Parathyroid adenoma (tissue), 2 donors: ENCODE measurements at regions not wholly inside any gene's neighbourhood (a gene's known extent, or its start where the extent isn't known, plus 50 kb on each side); places are given as distances from the start of the nearest gene placed in this dataset.

Experiments used
- H2AFZ ChIP-seq: fragments of 300-600 bp; sonication (generic); one replicate; pipeline ENCODE4 v1.7.0; 2017; ENCODE audit warnings: antibody characterized with exemption, mild to moderate bottlenecking
- H3K27ac ChIP-seq: fragments of 300-600 bp; sonication (generic); one replicate; pipeline ENCODE4 v1.7.0; 2017
- H3K27me3 ChIP-seq: fragments of 300-600 bp; sonication (generic); one replicate; pipeline ENCODE4 v1.7.0; 2017; ENCODE audit warnings: low read length; ENCODE audit not compliant: control insufficient read depth, insufficient read depth
- H3K36me3 ChIP-seq: fragments of 300-600 bp; sonication (generic); one replicate; pipeline ENCODE4 v1.7.0; 2017; ENCODE audit warnings: low read length; ENCODE audit not compliant: control insufficient read depth, insufficient read depth
- H3K4me1 ChIP-seq: fragments of 300-600 bp; sonication (generic); one replicate; pipeline ENCODE4 v1.7.0; 2017; ENCODE audit warnings: control low read depth
- H3K4me2 ChIP-seq: fragments of 300-600 bp; sonication (generic); one replicate; pipeline ENCODE4 v1.7.0; 2017; ENCODE audit warnings: low read length
- H3K4me3 ChIP-seq: fragments of 300-600 bp; sonication (generic); one replicate; pipeline ENCODE4 v1.7.0; 2017; ENCODE audit warnings: low read depth, low read length
- H3K79me2 ChIP-seq: fragments of 300-600 bp; sonication (generic); one replicate; pipeline ENCODE4 v1.7.0; 2017; ENCODE audit warnings: control low read depth
- H3K9ac ChIP-seq: fragments of 300-600 bp; sonication (generic); one replicate; pipeline ENCODE4 v1.7.0; 2017; ENCODE audit warnings: mild to moderate bottlenecking
- H3K9me3 ChIP-seq: fragments of 300-600 bp; sonication (generic); one replicate; pipeline ENCODE4 v1.7.0; 2017; ENCODE audit warnings: low read length; ENCODE audit not compliant: control insufficient read depth
- CTCF ChIP-seq: fragments of 300-600 bp; sonication (generic); IDR thresholded peaks from one replicate; pipeline ENCODE4 v1.7.0; 2017; ENCODE audit warnings: antibody characterized with exemption, mild to moderate bottlenecking
- donor health status: primary hyperparathyroidism.

DNA sequence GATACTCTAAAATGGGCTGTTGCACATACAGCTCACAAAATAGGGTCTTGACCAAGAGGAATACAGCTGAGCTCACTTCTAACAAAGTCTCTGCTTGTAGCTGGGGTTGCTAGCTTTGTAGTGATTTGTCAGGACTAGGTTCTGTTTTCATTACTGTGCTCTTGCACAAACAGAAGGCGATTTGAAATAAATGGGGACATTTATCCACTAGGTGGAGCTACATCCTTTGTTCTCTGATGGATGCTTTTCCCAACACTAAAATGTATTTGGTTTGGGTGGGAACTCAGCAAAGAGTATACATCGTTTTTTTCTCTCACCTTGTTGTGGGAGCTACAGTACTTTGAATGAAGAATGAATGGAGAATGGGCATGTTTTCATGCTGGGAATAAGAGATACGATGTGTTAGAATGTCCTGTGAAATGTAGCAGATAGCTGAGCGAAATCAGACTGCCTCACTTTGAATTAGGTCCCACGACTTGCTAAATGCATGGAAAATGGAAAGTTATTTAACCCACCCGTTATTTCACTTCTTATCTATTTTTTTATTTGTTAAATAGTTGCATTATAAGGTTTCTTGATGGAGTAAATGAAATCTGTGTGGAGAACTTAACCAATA lies 494.7 kb upstream of the MAP3K7 start:
- no peaks in the 10 kb centered on the region for H3K9me3 ChIP-seq
- no peaks in the 10 kb centered on the region for H3K27me3 ChIP-seq
- no peaks in the 10 kb centered on the region for H3K4me1 ChIP-seq
- peak; percentile 54 for TF ChIP-seq CTCF
- H3K27ac ChIP-seq = no peak overlapping the region
- no peaks in the 10 kb centered on the region for H3K36me3 ChIP-seq
- H2AFZ ChIP-seq = no peak overlapping the region
- H3K79me2 ChIP-seq = no peaks in the 10 kb centered on the region
- no peak overlapping the region for H3K4me2 ChIP-seq
- H3K4me3 ChIP-seq = no peak overlapping the region
- H3K9ac ChIP-seq = no peak overlapping the region

- H3K4me2 ChIP-seq = no peak overlapping the region
- no peak for TF ChIP-seq CTCF
- no peak overlapping the region for H3K27ac ChIP-seq
- no peaks in the 10 kb centered on the region for H3K27me3 ChIP-seq
- no peaks in the 10 kb centered on the region for H3K36me3 ChIP-seq
- no peak overlapping the region for H3K9ac ChIP-seq
- no peak overlapping the region for H2AFZ ChIP-seq
- no peaks in the 10 kb centered on the region for H3K9me3 ChIP-seq
- H3K79me2 ChIP-seq = no peaks in the 10 kb centered on the region
- H3K4me3 ChIP-seq = no peak overlapping the region
- H3K4me1 ChIP-seq = no peaks in the 10 kb centered on the region
These were observed 494.0 kb upstream of the MAP3K7 start for GRCh38 chr6:91080871-91081270.

DNA sequence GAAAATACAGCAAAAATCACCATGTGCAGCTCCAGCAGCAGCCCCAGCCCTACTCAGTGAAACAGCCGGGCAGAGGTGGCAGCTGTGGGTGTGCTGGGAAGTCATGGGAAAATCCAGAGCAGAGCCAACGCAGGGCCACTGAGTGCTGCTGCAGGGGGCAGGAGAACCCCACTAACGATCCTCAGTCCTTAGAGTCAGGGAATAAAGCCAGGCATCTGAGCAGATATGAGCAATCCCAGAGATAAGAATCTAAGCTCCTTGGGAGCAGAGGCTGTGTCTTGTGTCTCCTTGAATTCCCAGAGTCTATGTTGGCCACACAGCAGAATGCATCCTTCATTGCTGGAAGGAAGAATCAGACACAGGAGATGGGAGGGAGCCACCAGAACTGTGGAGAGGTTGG lies 493.1 kb upstream of the MAP3K7 start:
- Histone ChIP-seq H3K4me1 (no peaks in the 10 kb centered on the region), H3K27me3 (no peaks in the 10 kb centered on the region), H3K4me3 (no peak overlapping the region), H3K79me2 (no peaks in the 10 kb centered on the region), H3K4me2 (no peak overlapping the region), H3K36me3 (no peaks in the 10 kb centered on the region), H2AFZ (no peak overlapping the region), H3K9ac (no peak overlapping the region), H3K27ac (no peak overlapping the region), H3K9me3 (no peaks in the 10 kb centered on the region)
- TF ChIP-seq CTCF = no peak

DNA sequence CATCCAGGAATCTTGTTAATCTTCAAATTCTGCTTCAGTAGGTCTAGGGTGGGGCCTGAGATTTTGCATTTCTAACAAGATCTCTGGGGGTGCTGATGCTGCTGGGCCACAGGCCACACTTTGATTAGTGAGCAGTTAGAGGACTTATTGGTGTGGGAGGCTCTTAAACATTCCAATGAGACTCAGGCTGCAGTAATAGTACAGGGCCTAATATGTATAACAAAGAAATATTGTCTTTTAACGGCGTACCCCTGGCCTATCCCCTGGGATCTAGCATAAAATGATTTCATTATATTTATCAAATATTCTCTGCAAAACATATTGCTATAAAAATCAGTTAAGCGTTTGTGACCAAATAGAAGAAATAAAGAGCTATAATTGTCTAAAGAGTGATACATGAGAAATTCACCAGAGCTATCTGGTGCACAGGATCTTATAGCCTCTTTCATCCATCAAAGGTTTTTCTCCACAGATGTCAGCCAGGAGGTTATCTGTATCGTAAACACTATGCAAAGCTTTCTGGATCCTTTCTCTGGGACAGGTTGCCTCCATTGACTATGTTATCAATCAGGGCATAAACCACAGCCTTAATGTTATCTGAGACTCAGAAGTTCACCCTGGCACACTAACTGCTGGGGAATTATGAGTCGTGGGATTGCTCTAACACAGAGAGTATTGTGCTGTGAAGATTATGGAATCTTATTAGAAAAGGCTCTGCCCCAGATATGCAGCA lies 488.5 kb upstream of the MAP3K7 start:
- Histone ChIP-seq H3K79me2 (no peaks in the 10 kb centered on the region), H3K27ac (no peak overlapping the region), H3K9me3 (no peaks in the 10 kb centered on the region), H3K36me3 (no peaks in the 10 kb centered on the region), H3K4me1 (no peaks in the 10 kb centered on the region), H3K4me2 (no peak overlapping the region), H3K9ac (no peak overlapping the region), H3K27me3 (no peaks in the 10 kb centered on the region), H2AFZ (no peak overlapping the region), H3K4me3 (no peak overlapping the region)
- TF ChIP-seq CTCF = no peak

GRCh38 chr6:91063362-91063761 lies 476.5 kb upstream of the MAP3K7 start:
- no peak overlapping the region for H3K27ac ChIP-seq
- no peak overlapping the region for H3K4me3 ChIP-seq
- no peak overlapping the region for H2AFZ ChIP-seq
- H3K79me2 ChIP-seq = no peaks in the 10 kb centered on the region
- no peak overlapping the region for H3K9ac ChIP-seq
- no peaks in the 10 kb centered on the region for H3K4me1 ChIP-seq
- TF ChIP-seq CTCF = no peak
- no peaks in the 10 kb centered on the region for H3K27me3 ChIP-seq
- no peaks in the 10 kb centered on the region for H3K36me3 ChIP-seq
- no peak overlapping the region for H3K4me2 ChIP-seq
- no peaks in the 10 kb centered on the region for H3K9me3 ChIP-seq
